NCI-H187 (cell line): ENCODE measurements at regions not wholly inside any gene's neighbourhood (a gene's known extent, or its start where the extent isn't known, plus 50 kb on each side); places are given as distances from the start of the nearest gene placed in this dataset.

Experiments used
- DNase-seq, 2 experiments: peaks; one replicate each; lab custom pipeline; 2025; lab: John Stamatoyannopoulos, UW

GRCh38 chr2:59008950-59009349 lies 767.8 kb upstream of the FANCL start:
- DNase-seq, result no peak

- DNase-seq, result no peak
Observed at GRCh38 chr2:59005836-59006615, 764.9 kb upstream of the FANCL start.

GRCh38 chr2:59004621-59005020 lies 763.5 kb upstream of the FANCL start:
- no peak for DNase-seq

GRCh38 chr2:59000796-59001195 lies 759.7 kb upstream of the FANCL start:
- no peak for DNase-seq

- no peak for DNase-seq
Observed at GRCh38 chr2:58992062-58992706, 751.1 kb upstream of the FANCL start.

- DNase-seq, result no peak
Observed at GRCh38 chr2:58991357-58991756, 750.2 kb upstream of the FANCL start.

GRCh38 chr2:58985541-58985940 lies 744.4 kb upstream of the FANCL start:
- no peak for DNase-seq

GRCh38 chr2:58984731-58985130 lies 743.6 kb upstream of the FANCL start:
- DNase-seq, result no peak

GRCh38 chr2:58983111-58983510 lies 742.0 kb upstream of the FANCL start:
- no peak for DNase-seq

GRCh38 chr2:58981237-58981636 lies 740.1 kb upstream of the FANCL start:
- no peak for DNase-seq

- peak; percentile 61 to 64 for DNase-seq
Observed at GRCh38 chr2:58976375-58977071, 735.4 kb upstream of the FANCL start.

GRCh38 chr2:58974881-58975280 lies 733.8 kb upstream of the FANCL start:
- DNase-seq, result no peak

- DNase-seq, result no peak
Observed at GRCh38 chr2:58974426-58974825, 733.3 kb upstream of the FANCL start.

- no peak for DNase-seq
Observed at GRCh38 chr2:58973811-58974281, 732.7 kb upstream of the FANCL start.

GRCh38 chr2:58972737-58973136 lies 731.6 kb upstream of the FANCL start:
- no peak for DNase-seq

- DNase-seq, result no peak
Observed at GRCh38 chr2:58971511-58972360, 730.6 kb upstream of the FANCL start.

- no peak for DNase-seq
Observed at GRCh38 chr2:58970365-58970764, 729.2 kb upstream of the FANCL start.

- no peak for DNase-seq
Observed at GRCh38 chr2:58968885-58969284, 727.8 kb upstream of the FANCL start.

- DNase-seq, result peak; percentile 23 to 57
Observed at GRCh38 chr2:58967736-58968135, 726.6 kb upstream of the FANCL start.

GRCh38 chr2:58965602-58966001 lies 724.5 kb upstream of the FANCL start:
- no peak for DNase-seq

GRCh38 chr2:58959996-58960395 lies 718.9 kb upstream of the FANCL start:
- no peak for DNase-seq
